HG02973 (cell line): ENCODE measurements at regions not wholly inside any gene's neighbourhood (a gene's known extent, or its start where the extent isn't known, plus 50 kb on each side); places are given as distances from the start of the nearest gene placed in this dataset.
"Not testable (repeated sequence)": the region's sequence is repeated elsewhere in the genome, so short reads cannot be mapped to it uniquely, and the experiment has no call there.

Source experiments
- ATAC-seq: cut with Tn5 transposase; IDR thresholded peaks from one replicate; pipeline ENCODE4 v1.9.1; 2021; ENCODE audit warnings: moderate library complexity; ENCODE audit not compliant: unreplicated experiment

GRCh38 chr3:6601374-6601773, 259.5 kb upstream of the GRM7 start:
- ATAC-seq = no peak

- ATAC-seq = no peak
Observed at GRCh38 chr3:6602329-6602728, 258.6 kb upstream of the GRM7 start.

DNA sequence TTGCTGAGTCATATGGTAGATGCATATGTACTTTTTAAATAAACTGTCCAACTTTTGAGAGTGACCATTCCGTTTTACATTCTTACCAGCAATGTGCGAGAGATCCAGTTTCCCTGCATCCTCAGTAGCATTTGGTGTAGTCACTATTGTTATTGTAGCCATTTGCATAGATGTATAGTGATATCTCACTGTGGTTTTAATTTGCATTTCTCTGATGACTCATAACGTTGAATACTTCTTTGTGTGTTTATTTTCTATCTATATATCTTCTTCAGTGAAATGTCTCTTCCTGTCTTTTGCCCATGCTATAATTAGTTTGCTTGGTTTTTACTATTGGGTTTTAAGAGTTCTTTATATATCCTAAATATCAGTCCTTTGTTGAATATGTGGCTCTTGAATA, 255.7 kb upstream of the GRM7 start:
- no peak for ATAC-seq

GRCh38 chr3:6608843-6609242, 252.1 kb upstream of the GRM7 start:
- ATAC-seq = no peak

DNA sequence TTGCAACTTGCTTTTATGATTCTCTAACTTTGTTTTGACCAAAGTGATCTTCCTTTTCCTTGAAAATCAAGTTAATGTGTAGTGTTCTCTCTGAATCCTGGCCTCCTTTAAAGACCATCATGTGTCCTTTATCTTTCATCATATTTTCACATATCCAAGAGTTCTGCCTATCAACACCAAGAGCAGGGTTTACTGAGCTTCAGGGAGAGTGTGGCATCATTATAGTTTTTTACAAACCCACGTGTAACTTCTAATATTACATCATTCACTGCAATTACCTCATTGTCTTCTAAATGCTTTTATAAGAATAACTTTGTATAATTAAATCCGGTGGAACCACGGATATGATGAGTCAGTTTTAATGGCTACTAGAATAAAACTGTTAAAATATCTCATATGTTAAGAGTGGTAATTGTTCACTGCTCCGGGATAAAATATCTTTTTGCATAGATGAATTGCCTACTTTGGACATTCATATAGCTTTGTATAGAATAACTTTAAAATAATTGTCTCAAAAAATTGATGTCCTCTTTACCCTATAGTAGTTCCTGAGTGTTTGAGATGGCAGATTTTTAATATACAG, 248.8 kb upstream of the GRM7 start:
- ATAC-seq = no peak

GRCh38 chr3:6622260-6622659, 238.7 kb upstream of the GRM7 start:
- ATAC-seq = no peak

GRCh38 chr3:6622712-6623111, 238.2 kb upstream of the GRM7 start:
- no peak for ATAC-seq

DNA sequence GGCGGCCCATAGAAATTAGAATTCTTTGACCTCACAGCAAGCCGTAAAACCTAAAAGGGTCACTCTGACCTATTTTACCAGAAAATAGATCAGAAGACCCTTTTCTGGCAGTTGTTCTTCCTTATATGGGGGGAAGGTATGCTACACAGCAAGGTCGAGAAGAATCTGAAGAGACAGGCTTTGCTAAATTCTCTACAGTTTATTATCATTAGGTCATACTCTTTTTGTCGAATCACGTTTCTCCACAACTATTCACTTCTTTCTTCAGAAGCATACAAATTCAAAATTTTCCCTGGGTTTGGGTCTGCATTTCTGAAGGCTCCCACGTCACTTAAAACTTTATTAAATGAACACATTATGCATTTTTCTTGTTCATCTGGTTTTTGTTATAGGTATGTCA, 229.5 kb upstream of the GRM7 start:
- no peak for ATAC-seq

GRCh38 chr3:6640907-6641306, 220.0 kb upstream of the GRM7 start:
- ATAC-seq = no peak

DNA sequence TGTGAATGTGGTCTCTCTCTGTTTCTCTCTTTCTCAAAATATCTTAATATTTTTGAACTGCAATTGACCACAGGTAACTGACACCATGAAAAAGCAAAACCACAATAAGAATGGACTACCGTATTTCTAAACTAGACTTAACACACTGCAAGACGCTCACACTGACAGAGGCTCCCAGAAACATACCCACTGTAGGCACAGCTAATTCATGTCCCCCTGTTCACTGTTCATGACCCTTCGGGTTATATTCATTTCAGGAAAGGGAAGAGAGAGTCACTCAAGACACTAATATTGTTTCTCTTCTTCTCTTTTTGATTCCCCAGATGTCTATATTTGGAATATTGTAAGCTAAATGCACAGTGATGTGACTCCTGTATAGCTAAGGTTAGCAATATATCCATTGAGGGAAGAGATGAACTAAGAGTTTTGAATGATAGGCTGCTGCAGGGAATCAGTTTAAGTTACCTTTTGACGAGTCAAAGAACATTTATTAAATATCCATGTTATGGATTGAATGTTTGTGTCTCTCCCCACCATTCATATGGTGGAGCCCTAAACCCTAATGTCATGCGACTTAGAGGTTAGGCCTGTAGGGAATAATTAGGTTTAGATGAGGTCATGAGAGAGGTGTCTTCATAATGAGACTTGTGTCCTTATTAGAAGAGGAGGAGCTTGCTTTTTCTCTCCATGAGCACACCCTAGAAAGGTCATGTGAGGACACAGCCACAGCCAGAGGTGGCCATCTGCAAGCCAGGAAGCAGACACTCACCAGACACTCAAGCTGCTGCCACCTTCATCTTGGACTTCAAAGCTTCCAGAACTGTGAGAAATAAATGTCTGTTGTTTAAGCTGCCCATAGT, 216.6 kb upstream of the GRM7 start:
- no peak for ATAC-seq

DNA sequence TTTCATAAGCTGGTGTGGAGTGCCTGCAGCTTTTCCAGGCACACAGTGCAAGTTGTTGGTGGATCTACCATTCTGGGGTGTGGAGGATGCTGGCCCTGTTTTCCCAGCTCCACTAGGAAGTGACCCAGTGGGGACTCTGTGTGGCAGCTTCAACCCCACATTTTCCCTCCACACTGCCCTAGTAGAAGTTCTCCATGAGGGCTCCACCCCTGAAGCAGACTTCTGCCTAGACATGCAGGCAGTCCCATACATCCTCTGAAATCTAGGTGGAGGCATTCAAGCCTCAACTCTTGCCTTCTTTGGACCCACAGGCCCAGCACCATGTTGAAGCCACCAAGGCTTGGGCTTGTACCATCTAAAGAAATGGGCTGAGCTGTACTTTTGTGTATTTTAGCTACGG, 206.2 kb upstream of the GRM7 start:
- no peak for ATAC-seq

DNA sequence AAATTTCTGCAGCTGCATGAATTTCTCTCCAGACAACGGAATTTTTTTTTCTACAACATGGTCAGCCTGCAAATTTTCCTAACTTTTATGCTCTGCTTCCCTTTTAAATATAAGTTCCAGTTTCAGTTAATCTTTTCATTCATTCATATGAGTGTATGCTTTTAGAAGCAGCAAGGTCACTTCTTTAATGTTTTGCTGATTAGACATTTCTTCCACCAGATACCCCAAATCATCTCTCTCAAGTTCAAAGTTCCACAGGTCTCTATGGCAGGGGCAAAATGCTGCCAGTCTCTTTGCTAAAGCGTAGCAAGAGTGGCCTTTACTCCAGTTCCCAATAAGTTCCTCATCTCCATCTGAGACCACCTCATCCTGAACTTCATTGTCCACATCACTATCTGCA, 205.6 kb upstream of the GRM7 start:
- no peak for ATAC-seq

DNA sequence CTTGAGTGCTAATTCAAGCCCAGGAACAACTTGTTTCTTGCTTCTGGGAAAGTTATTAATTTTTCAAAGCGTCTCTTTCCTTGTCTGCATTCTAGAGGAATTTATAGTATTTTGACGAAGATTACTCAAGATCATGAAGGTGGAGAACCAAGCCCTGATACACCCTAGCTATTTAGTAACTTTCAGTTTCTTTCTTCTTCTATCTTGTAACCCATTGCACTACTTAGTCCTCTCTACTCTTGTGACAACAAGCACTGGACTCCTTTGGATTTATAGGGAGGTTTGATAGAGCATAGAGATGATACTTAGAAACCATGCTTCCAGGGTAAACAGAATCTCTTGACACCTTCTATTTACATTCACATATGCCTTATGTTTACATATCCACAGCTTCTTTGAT, 203.3 kb upstream of the GRM7 start:
- ATAC-seq = no peak

- no peak for ATAC-seq
Observed at GRCh38 chr3:6667354-6667753, 193.6 kb upstream of the GRM7 start.

DNA sequence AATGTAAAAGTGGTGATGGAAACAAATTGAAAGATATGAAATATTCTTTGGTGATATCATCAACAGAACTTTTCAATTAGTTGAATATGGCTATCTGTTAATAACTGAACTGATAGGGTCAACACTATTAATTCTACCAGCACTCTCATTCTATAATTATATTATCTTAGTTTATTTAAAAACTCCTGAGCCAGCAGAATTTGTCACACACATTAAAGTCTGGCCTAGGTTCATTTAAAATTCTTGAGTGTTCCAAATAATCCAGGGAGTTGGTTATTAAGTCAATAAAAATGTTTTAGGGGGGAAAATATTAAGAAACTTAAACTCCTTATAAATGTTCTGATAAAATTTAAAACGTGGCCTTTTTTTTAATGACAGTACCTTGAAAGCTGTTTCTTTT, 189.6 kb upstream of the GRM7 start:
- ATAC-seq = no peak

DNA sequence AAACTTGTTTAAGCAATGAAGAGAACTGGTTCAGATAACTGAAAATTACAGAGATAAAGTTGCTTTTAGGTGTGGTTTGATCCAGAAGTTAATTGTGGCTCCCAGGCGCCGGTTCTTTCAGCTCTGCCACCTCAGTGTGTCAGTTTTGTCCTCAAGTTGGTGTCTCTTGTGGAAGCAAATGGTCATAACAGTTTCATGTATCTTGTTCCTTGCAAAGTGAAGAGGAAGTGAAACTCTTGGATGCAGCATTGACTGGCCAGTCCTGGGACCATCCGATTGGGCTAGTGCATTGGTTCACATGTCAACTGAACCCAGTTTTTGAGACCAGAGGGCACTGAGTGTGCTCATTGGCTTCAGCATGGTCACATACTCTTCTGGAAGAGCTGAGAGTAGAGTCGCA, 181.4 kb upstream of the GRM7 start:
- no peak for ATAC-seq

DNA sequence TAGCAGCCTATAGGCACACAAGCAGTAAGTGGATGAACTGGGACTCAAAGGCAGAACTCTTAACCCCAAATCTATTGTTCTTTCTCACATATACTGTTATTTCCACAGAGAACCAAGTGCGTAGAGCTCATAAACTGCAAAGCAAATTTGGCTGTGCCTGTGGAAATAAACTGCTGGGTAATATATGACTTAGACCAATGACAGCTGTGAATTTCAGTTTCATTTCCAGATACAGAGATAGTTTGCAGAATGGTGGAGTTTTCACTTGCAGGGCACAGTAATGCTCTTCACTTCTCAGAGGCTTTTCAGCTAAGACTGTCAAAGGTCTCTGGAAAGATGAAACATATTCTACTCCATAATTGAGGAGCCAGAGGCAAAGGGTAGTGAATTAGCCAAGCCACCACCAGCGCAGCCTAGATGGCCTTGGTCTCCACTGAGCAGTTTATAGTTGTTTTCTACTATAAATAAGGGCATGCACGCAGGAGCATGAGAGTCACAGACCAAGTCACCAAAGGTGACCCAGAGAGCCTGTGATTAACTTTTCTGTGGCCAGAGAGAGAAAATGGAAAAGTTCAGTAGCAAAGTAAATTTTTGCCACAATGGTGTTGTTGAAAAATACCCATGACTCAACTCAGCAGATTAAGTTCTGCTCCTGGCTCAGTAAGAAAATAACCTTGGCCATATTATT, 180.7 kb upstream of the GRM7 start:
- ATAC-seq = peak; percentile 66

GRCh38 chr3:6697285-6697684, 163.6 kb upstream of the GRM7 start:
- ATAC-seq = no peak

- ATAC-seq = no peak
Observed at GRCh38 chr3:6697722-6698121, 163.2 kb upstream of the GRM7 start.

DNA sequence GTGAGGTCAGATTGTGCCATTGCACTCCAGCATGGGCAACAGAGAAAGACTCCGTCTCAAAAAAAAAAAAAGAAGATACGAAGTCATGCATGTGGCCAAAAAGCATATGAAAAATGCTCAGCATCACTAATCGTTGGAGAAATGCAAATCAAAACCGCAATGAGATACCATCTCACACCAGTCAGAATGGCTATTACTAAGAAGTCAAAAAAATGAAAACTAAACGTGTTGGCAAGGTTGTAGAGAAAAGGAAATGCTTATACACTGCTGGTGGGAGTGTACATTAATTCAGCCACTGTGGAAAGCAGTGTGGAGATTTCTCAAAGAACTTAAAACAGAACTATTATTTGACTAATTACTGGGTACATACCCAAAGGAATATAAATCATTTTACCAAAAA, 156.1 kb upstream of the GRM7 start:
- ATAC-seq = not testable (repeated sequence)

GRCh38 chr3:6706777-6707176, 154.1 kb upstream of the GRM7 start:
- ATAC-seq = no peak

DNA sequence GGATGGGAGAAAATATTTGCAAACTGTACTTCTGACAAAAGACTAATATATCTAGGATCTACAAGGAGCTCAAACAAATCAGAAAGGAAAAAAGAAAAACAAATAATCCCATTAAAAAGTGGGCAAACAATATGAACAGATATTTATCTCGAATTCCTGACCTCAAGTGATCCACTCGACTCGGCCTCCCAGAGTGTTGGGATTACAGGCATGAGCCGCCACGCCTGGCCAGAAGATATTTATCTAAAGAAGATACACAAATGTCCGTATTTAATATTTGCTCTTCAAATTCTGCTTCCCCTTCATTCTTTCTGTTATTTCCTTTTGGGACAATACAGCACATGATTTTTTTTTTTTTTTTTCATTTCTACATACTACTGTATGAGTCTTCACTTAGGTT, 151.7 kb upstream of the GRM7 start:
- ATAC-seq = no peak
